ENCODE measurements at regions not wholly inside any gene's neighbourhood (a gene's known extent, or its start where the extent isn't known, plus 50 kb on each side); places are given as distances from the start of the nearest gene placed in this dataset.

- TF ChIP-seq CTCF (IDR thresholded peaks at IDR 0.05; ENCODE audit: insufficient read depth, low read depth, low read length): no peak
- no peak for TF ChIP-seq EZH2 (IDR thresholded peaks at IDR 0.05; ENCODE audit: insufficient read depth, low read length)
Observed at GRCh38 chr2:175403599-175404221, 222.2 kb upstream of the ATP5MC3 start.
